ENCODE measurements at regions not wholly inside any gene's neighbourhood (a gene's known extent, or its start where the extent isn't known, plus 50 kb on each side); places are given as distances from the start of the nearest gene placed in this dataset.
A peak's percentile ranks its signal among the peaks of the same experiment; 100 is the strongest.

DNA sequence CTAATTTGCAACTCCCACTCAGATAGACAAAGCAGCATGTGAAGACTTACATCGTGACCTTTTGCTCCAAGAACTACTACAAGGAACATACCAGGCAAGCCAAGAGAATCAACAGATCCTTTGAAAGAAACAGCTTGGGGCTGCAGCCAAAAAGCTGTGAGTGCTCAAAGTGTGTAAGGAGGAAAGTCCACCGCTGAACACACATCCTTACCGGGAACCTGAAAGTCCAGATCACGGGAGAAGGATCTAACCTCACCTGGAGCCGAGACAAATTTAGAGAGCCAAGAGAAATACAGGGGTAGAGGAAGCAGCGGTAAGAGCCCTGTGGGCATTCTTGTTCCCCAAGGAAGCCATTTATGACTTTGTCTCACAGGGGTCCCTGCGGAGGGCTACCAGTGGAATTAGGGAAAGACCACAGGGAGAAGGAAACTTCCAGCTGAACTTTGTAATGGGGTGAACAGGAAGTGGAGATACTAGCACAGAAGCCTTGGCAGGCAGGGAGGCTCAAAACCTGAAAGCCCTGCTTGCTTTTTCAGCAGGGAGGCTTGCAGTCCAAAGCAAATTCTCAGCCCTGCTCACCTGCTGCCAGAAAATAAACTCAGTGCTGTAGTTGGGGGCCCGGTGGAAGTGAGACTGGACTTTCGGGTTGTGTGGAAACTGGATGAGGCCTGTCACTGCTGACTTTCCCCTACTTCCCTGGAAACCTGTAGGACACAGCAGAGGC is 350.2 kb downstream of the DTWD2 start:
- H3K36me3 ChIP-seq: no peaks in the 10 kb centered on the region
- H3K4me3 ChIP-seq (replicated peaks in 1 of 3): no peak overlapping the region
- 71% methylated on average over 9 of the region's 9 CpGs for WGBS, 2 donors
- DNase-seq: peak in 1 of 2 donors; percentile 13
- H3K9me3 ChIP-seq: no peaks in the 10 kb centered on the region
- no peaks in the 10 kb centered on the region for H3K4me1 ChIP-seq
- no peak overlapping the region for H3K27ac ChIP-seq
- intact Hi-C loops (cut with DNase I): no loop called here
- no peak for TF ChIP-seq POLR2A (IDR thresholded peaks at IDR 0.05)
- TF ChIP-seq, protein P1, sequence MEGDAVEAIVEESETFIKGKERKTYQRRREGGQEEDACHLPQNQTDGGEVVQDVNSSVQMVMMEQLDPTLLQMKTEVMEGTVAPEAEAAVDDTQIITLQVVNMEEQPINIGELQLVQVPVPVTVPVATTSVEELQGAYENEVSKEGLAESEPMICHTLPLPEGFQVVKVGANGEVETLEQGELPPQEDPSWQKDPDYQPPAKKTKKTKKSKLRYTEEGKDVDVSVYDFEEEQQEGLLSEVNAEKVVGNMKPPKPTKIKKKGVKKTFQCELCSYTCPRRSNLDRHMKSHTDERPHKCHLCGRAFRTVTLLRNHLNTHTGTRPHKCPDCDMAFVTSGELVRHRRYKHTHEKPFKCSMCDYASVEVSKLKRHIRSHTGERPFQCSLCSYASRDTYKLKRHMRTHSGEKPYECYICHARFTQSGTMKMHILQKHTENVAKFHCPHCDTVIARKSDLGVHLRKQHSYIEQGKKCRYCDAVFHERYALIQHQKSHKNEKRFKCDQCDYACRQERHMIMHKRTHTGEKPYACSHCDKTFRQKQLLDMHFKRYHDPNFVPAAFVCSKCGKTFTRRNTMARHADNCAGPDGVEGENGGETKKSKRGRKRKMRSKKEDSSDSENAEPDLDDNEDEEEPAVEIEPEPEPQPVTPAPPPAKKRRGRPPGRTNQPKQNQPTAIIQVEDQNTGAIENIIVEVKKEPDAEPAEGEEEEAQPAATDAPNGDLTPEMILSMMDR (IDR thresholded peaks at IDR 0.05): no peak
- no peaks in the 10 kb centered on the region for H3K27me3 ChIP-seq

GRCh38 chr5:118628660-118629354 is 359.5 kb downstream of the DTWD2 start:
- H3K27ac ChIP-seq: no peak overlapping the region
- no peaks in the 10 kb centered on the region for H3K27me3 ChIP-seq
- H3K4me3 ChIP-seq (replicated peaks in 1 of 3): no peak overlapping the region
- intact Hi-C loops (cut with DNase I): no loop called here
- no peaks in the 10 kb centered on the region for H3K4me1 ChIP-seq
- no peaks in the 10 kb centered on the region for H3K9me3 ChIP-seq
- no peak for TF ChIP-seq POLR2A (IDR thresholded peaks at IDR 0.05)
- TF ChIP-seq, protein P1 (IDR thresholded peaks at IDR 0.05): no peak
- DNase-seq: peak in 1 of 2 donors; percentile 8
- 67 to 71% methylated on average over 4 of the region's 4 CpGs for WGBS, 2 donors
- H3K36me3 ChIP-seq: no peaks in the 10 kb centered on the region

DNA sequence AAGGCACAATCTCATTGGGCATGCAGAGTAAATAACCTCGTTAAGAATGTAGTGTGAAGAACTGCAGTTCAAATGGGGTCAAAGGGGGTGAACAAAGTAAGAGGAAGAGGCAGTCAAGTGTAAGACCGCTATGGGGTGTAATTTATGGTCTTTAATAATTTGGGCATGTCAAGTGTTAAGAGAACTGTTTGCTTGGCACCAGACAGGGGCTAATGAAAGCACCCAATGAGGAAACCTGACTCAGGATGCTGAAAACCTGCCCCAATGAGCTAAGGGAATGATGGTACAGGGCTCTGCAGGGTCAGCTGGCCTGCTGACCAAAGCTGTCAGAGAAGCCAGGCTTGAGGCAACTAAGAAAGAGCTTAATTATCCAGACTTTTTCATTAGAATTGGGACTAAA is 368.1 kb downstream of the DTWD2 start:
- TF ChIP-seq, protein P1 (IDR thresholded peaks at IDR 0.05): no peak
- TF ChIP-seq POLR2A (IDR thresholded peaks at IDR 0.05): no peak
- no peak for DNase-seq
- H3K4me3 ChIP-seq (replicated peaks in 1 of 3): no peak overlapping the region
- H3K4me1 ChIP-seq: peaks cover 0 to 23% of the 10 kb centered on the region in 2 donors
- H3K9me3 ChIP-seq: no peaks in the 10 kb centered on the region
- 61 to 68% methylated on average over 2 of the region's 2 CpGs for WGBS, 2 donors
- no peak overlapping the region for H3K27ac ChIP-seq
- H3K27me3 ChIP-seq: no peaks in the 10 kb centered on the region
- intact Hi-C loops (cut with DNase I): no loop called here
- no peaks in the 10 kb centered on the region for H3K36me3 ChIP-seq

DNA sequence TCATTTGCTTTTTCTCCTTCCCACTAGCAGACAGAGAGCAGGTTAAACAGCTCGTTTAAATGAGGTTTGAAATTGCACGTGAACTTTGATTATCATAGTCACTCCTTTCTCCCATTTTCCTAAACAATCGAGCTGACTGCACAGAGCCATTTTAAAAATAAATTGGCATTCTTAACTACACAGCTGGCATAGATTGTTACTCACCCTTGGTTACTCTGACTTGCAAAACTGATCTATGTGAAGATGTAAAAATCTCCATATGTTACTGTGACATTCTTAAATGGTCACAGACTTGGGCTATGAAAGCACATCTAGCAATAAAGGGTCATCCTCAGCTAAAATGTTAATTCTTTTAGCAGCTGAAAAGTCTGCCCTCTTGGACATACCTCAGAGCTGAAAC is 368.5 kb downstream of the DTWD2 start:
- Histone ChIP-seq H3K9me3 (no peaks in the 10 kb centered on the region), H3K36me3 (no peaks in the 10 kb centered on the region), H3K27ac (no peak overlapping the region), H3K4me1 (peaks cover 0 to 23% of the 10 kb centered on the region in 2 donors), H3K4me3 (replicated peaks in 1 of 3) (no peak overlapping the region), H3K27me3 (no peaks in the 10 kb centered on the region)
- TF ChIP-seq, protein P1 (IDR thresholded peaks at IDR 0.05): no peak
- TF ChIP-seq POLR2A (IDR thresholded peaks at IDR 0.05): no peak
- intact Hi-C loops (cut with DNase I): no loop called here
- WGBS, 2 donors: 57 to 58% methylated on average over 3 of the region's 3 CpGs
- DNase-seq: no peak

DNA sequence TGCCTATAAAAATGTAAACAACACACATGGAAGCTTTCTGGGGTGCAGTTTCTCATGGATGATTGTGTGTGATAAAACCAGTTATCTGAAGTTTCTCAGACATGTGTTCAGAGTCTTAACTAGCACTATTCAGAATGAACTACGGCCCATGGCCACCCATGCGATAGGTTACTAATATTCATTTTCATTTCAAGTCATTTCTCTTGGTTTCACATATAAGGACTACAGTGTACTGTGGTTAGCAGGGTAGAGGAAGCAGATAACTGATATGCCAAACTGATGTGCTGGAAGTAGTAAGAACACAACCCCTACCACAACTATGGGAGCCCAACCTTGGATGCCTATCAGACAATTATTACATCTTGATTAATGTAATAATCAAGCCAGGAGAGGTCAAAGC is 372.1 kb downstream of the DTWD2 start:
- DNase-seq: no peak
- Histone ChIP-seq H3K4me3 (replicated peaks in 1 of 3) (no peak overlapping the region), H3K9me3 (no peaks in the 10 kb centered on the region), H3K27me3 (no peaks in the 10 kb centered on the region), H3K4me1 (peaks cover 5 to 29% of the 10 kb centered on the region in 2 donors), H3K36me3 (no peaks in the 10 kb centered on the region), H3K27ac (no peak overlapping the region)
- intact Hi-C loops (cut with DNase I): no loop called here
- 49 to 50% methylated on average over 2 of the region's 2 CpGs for WGBS, 2 donors
- TF ChIP-seq, protein P1 (IDR thresholded peaks at IDR 0.05): no peak
- no peak for TF ChIP-seq POLR2A (IDR thresholded peaks at IDR 0.05)

Data from thyroid gland (tissue), 4 donors.